HFF-Myc (cell line): ENCODE measurements at regions not wholly inside any gene's neighbourhood (a gene's known extent, or its start where the extent isn't known, plus 50 kb on each side); places are given as distances from the start of the nearest gene placed in this dataset.

Experiments used
- DNase-seq: peaks from one replicate; pipeline ENCODE4 v3.0.0-alpha.2; 2011; ENCODE audit warnings: low read depth; ENCODE audit errors: extremely low read depth
- H3K4me3 ChIP-seq: replicated peaks from 2 replicates; pipeline ENCODE4 v1.5.1; 2011; ENCODE audit warnings: low read depth, mild to moderate bottlenecking, control low read depth, low read length
- CTCF ChIP-seq: IDR thresholded peaks from 2 replicates; pipeline ENCODE4 v1.5.1; 2012; ENCODE audit warnings: mild to moderate bottlenecking, low read depth, low read length, control low read depth; ENCODE audit errors: missing control alignments

- DNase-seq, result no peak
- no peak overlapping the region for H3K4me3 ChIP-seq
- no peak for TF ChIP-seq CTCF
These were observed 167.9 kb upstream of the CPEB2 start for GRCh38 chr4:14834382-14834781.

- no peak for TF ChIP-seq CTCF
- DNase-seq, result no peak
- H3K4me3 ChIP-seq, result no peak overlapping the region
These were observed 167.0 kb upstream of the CPEB2 start for GRCh38 chr4:14835288-14835687.

- DNase-seq, result no peak
- H3K4me3 ChIP-seq, result no peak overlapping the region
- no peak for TF ChIP-seq CTCF
These were observed 166.4 kb upstream of the CPEB2 start for GRCh38 chr4:14835708-14836425.

GRCh38 chr4:14837860-14838259 lies 164.4 kb upstream of the CPEB2 start:
- DNase-seq, result no peak
- no peak overlapping the region for H3K4me3 ChIP-seq
- TF ChIP-seq CTCF, result no peak

- DNase-seq, result no peak
- no peak overlapping the region for H3K4me3 ChIP-seq
- TF ChIP-seq CTCF, result no peak
These were observed 160.2 kb upstream of the CPEB2 start for GRCh38 chr4:14841801-14842768.

- TF ChIP-seq CTCF, result no peak
- DNase-seq, result no peak
- H3K4me3 ChIP-seq, result no peak overlapping the region
These were observed 159.2 kb upstream of the CPEB2 start for GRCh38 chr4:14842964-14843630.
